OCI-LY7 (cell line): ENCODE measurements at regions not wholly inside any gene's neighbourhood (a gene's known extent, or its start where the extent isn't known, plus 50 kb on each side); places are given as distances from the start of the nearest gene placed in this dataset.

ENCODE experiments used
- BruUV-seq: library from RNA; stranded (reverse); fragments of 400-500 nt; replicated peaks from 2 replicates; lab custom pipeline; 2021; lab: Mats Ljungman, UMichigan
- CTCF ChIA-PET: fragments of 300-600 bp; sonication (Branson Sonifier 250); formaldehyde crosslinking; loops from one replicate; lab custom pipeline; 2022; ENCODE audit warnings: antibody characterized with exemption; ENCODE audit not compliant: unreplicated experiment; lab: Charles Lee
- POLR2A ChIA-PET: fragments of 300-600 bp; sonication (Branson Sonifier 250); formaldehyde crosslinking; loops from one replicate; lab custom pipeline; 2022; ENCODE audit warnings: antibody characterized with exemption; lab: Charles Lee
- DNase-seq: peaks from one replicate; pipeline ENCODE4 v3.0.0-alpha.2; 2015; ENCODE audit warnings: low spot score
- H2AFZ ChIP-seq: fragments of 200-600 bp; sonication (generic), shearing (Covaris generic); 2 replicates; pipeline ENCODE4 v1.6.1; 2014; ENCODE audit warnings: mild to moderate bottlenecking, antibody characterized with exemption, low read length, moderate library complexity
- H3K27ac ChIP-seq: fragments of 200-600 bp; sonication (generic); 2 replicates; pipeline ENCODE4 v1.5.1; 2014; ENCODE audit warnings: mixed run types, low read depth, mild to moderate bottlenecking, moderate library complexity, low read length, inconsistent platforms; ENCODE audit not compliant: poor library complexity, severe bottlenecking
- H3K36me3 ChIP-seq: fragments of 200-600 bp; sonication (generic); 2 replicates; pipeline ENCODE4 v1.6.1; 2014; ENCODE audit warnings: mild to moderate bottlenecking, antibody characterized with exemption, low read length, moderate library complexity, mixed read lengths; ENCODE audit not compliant: insufficient read depth
- H3K4me1 ChIP-seq: fragments of 200-600 bp; sonication (generic); 2 replicates; pipeline ENCODE4 v1.5.1; 2014; ENCODE audit warnings: mild to moderate bottlenecking, low read length; ENCODE audit not compliant: insufficient read depth, poor library complexity, severe bottlenecking
- H3K4me2 ChIP-seq: fragments of 200-600 bp; sonication (generic); 2 replicates; pipeline ENCODE4 v1.6.1; 2014; ENCODE audit warnings: mild to moderate bottlenecking, low read length
- H3K4me3 ChIP-seq: fragments of 200-600 bp; sonication (generic); 2 replicates; pipeline ENCODE4 v1.5.1; 2014; ENCODE audit warnings: mild to moderate bottlenecking, low read depth, low read length; ENCODE audit not compliant: poor library complexity, severe bottlenecking
- H3K79me2 ChIP-seq: fragments of 200-600 bp; sonication (generic); 2 replicates; pipeline ENCODE4 v1.6.1; 2016; ENCODE audit warnings: low read depth, mild to moderate bottlenecking, low read length, moderate library complexity, mixed read lengths; ENCODE audit not compliant: insufficient read depth
- H3K9me2 ChIP-seq: fragments of 200-600 bp; sonication (generic); 2 replicates; pipeline ENCODE4 v1.6.1; 2016; ENCODE audit warnings: mild to moderate bottlenecking, low read length, mixed read lengths; ENCODE audit not compliant: insufficient read depth
- H3K9me3 ChIP-seq: fragments of 200-600 bp; sonication (generic); 2 replicates; pipeline ENCODE4 v1.6.1; 2014; ENCODE audit warnings: mild to moderate bottlenecking, mixed run types, low read length, mixed read lengths
- H4K20me1 ChIP-seq: fragments of 200-600 bp; sonication (generic); 2 replicates; pipeline ENCODE4 v1.6.1; 2014; ENCODE audit warnings: mild to moderate bottlenecking, antibody characterized with exemption, low read length, moderate library complexity, mixed read lengths; ENCODE audit not compliant: insufficient read depth
- CTCF ChIP-seq: fragments of 200-600 bp; sonication (generic); conservative IDR thresholded peaks from 2 replicates; pipeline ENCODE4 v1.5.1; 2014; ENCODE audit warnings: mild to moderate bottlenecking, antibody characterized with exemption, low read length, moderate library complexity, mixed read lengths
- EZH2phosphoT487 ChIP-seq: fragments of 200-600 bp; sonication (generic); IDR thresholded peaks from 2 replicates; pipeline ENCODE4 v1.6.1; 2018; ENCODE audit warnings: low read depth, borderline replicate concordance, mild to moderate bottlenecking, mixed run types, antibody characterized with exemption, low read length, moderate library complexity, mixed read lengths
- intact Hi-C: fragments of 100-400 bp; cut with micrococcal nuclease; formaldehyde crosslinking; loops from one replicate; pipeline ENCODE4 v1.10.0; 2022; ENCODE audit not compliant: unreplicated experiment

GRCh38 chr6:40249935-40250334, 315.7 kb upstream of the MOCS1 start:
- ChIA-PET CTCF (no interaction called here), POLR2A (no interaction called here)
- BruUV-seq: no TSS peak
- H3K79me2 ChIP-seq: no peaks in the 10 kb centered on the region
- H3K36me3 ChIP-seq: no peaks in the 10 kb centered on the region
- H3K9me2 ChIP-seq: no peaks in the 10 kb centered on the region
- no peak for DNase-seq
- H2AFZ ChIP-seq: no peak overlapping the region
- no peaks in the 10 kb centered on the region for H3K9me3 ChIP-seq
- no peak overlapping the region for H3K4me3 ChIP-seq
- intact Hi-C loops: no loop called here
- TF ChIP-seq EZH2phosphoT487 (no peak), CTCF (no peak)
- H4K20me1 ChIP-seq: no peaks in the 10 kb centered on the region
- H3K27ac ChIP-seq: no peak overlapping the region
- peaks cover 10% of the 10 kb centered on the region for H3K4me1 ChIP-seq
- H3K4me2 ChIP-seq: no peak overlapping the region

GRCh38 chr6:40247516-40248115, 313.4 kb upstream of the MOCS1 start:
- TF ChIP-seq EZH2phosphoT487 (no peak), CTCF (no peak)
- CTCF ChIA-PET: no interaction called here
- Histone ChIP-seq H2AFZ (no peak overlapping the region), H3K9me2 (no peaks in the 10 kb centered on the region), H3K79me2 (no peaks in the 10 kb centered on the region), H3K36me3 (no peaks in the 10 kb centered on the region), H3K9me3 (no peaks in the 10 kb centered on the region), H3K4me3 (no peak overlapping the region), H4K20me1 (no peaks in the 10 kb centered on the region), H3K27ac (no peak overlapping the region), H3K4me2 (no peak overlapping the region), H3K4me1 (peaks cover 10% of the 10 kb centered on the region)
- POLR2A ChIA-PET: no interaction called here
- intact Hi-C loops: no loop called here
- no peak for DNase-seq
- no TSS peak for BruUV-seq

- Histone ChIP-seq H3K36me3 (no peaks in the 10 kb centered on the region), H3K4me1 (no peaks in the 10 kb centered on the region), H3K9me3 (no peaks in the 10 kb centered on the region), H3K27ac (no peak overlapping the region), H3K4me2 (no peak overlapping the region), H3K9me2 (no peaks in the 10 kb centered on the region), H2AFZ (no peak overlapping the region), H3K4me3 (no peak overlapping the region), H4K20me1 (no peaks in the 10 kb centered on the region), H3K79me2 (no peaks in the 10 kb centered on the region)
- BruUV-seq: no TSS peak
- ChIA-PET CTCF (no interaction called here), POLR2A (no interaction called here)
- DNase-seq: no peak
- TF ChIP-seq CTCF (no peak), EZH2phosphoT487 (no peak)
- intact Hi-C loops: no loop called here
Observed at GRCh38 chr6:40244699-40245098, 310.4 kb upstream of the MOCS1 start.
